ENCODE measurements at regions not wholly inside any gene's neighbourhood (a gene's known extent, or its start where the extent isn't known, plus 50 kb on each side); places are given as distances from the start of the nearest gene placed in this dataset.
A peak's percentile ranks its signal among the peaks of the same experiment; 100 is the strongest.

GRCh38 chr13:84574851-84575250, 692.6 kb upstream of the SLITRK1 start:
- H3K27me3 Mint-ChIP-seq, result no peaks in the 10 kb centered on the region
- no peak for DNase-seq
- ATAC-seq (replicated peaks), result no peak
- H3K36me3 Mint-ChIP-seq, result no peaks in the 10 kb centered on the region
- no peaks in the 10 kb centered on the region for H3K4me1 Mint-ChIP-seq
- H3K27ac Mint-ChIP-seq, result no peak overlapping the region
- H3K9me3 Mint-ChIP-seq, result no peaks in the 10 kb centered on the region
- H3K4me3 Mint-ChIP-seq, result no peak overlapping the region

- Mint-ChIP-seq H3K4me1 (peaks cover 0 to 3% of the 10 kb centered on the region in 2 donors), H3K27me3 (no peaks in the 10 kb centered on the region), H3K4me3 (no peak overlapping the region), H3K36me3 (no peaks in the 10 kb centered on the region), H3K9me3 (no peaks in the 10 kb centered on the region), H3K27ac (no peak overlapping the region)
- DNase-seq, result no peak
- no peak for ATAC-seq (replicated peaks)
Measured at GRCh38 chr13:84571264-84571663, 689.0 kb upstream of the SLITRK1 start.

GRCh38 chr13:84570831-84571230, 688.6 kb upstream of the SLITRK1 start:
- Mint-ChIP-seq H3K27me3 (no peaks in the 10 kb centered on the region), H3K27ac (no peak overlapping the region), H3K9me3 (no peaks in the 10 kb centered on the region), H3K4me1 (peaks cover 0 to 3% of the 10 kb centered on the region in 2 donors), H3K36me3 (no peaks in the 10 kb centered on the region), H3K4me3 (no peak overlapping the region)
- DNase-seq (no peak), ATAC-seq (replicated peaks) (no peak)

GRCh38 chr13:84569366-84569765, 687.1 kb upstream of the SLITRK1 start:
- Mint-ChIP-seq H3K27me3 (no peaks in the 10 kb centered on the region), H3K27ac (no peak overlapping the region), H3K36me3 (no peaks in the 10 kb centered on the region), H3K9me3 (no peaks in the 10 kb centered on the region), H3K4me3 (no peak overlapping the region), H3K4me1 (peaks cover 0 to 3% of the 10 kb centered on the region in 2 donors)
- no peak for ATAC-seq (replicated peaks)
- no peak for DNase-seq

- Mint-ChIP-seq H3K9me3 (no peaks in the 10 kb centered on the region), H3K4me1 (peaks cover 0 to 3% of the 10 kb centered on the region in 2 donors), H3K27me3 (no peaks in the 10 kb centered on the region), H3K4me3 (no peak overlapping the region), H3K36me3 (no peaks in the 10 kb centered on the region), H3K27ac (no peak overlapping the region)
- ATAC-seq (replicated peaks) (no peak), DNase-seq (no peak)
Measured at GRCh38 chr13:84567848-84568247, 685.6 kb upstream of the SLITRK1 start.

GRCh38 chr13:84566780-84567179, 684.5 kb upstream of the SLITRK1 start:
- ATAC-seq (replicated peaks), result no peak
- Mint-ChIP-seq H3K27me3 (no peaks in the 10 kb centered on the region), H3K4me3 (no peak overlapping the region), H3K36me3 (no peaks in the 10 kb centered on the region), H3K27ac (no peak overlapping the region), H3K4me1 (peaks cover 0 to 3% of the 10 kb centered on the region in 2 donors), H3K9me3 (no peaks in the 10 kb centered on the region)
- DNase-seq, result no peak

- ATAC-seq (replicated peaks), result no peak
- Mint-ChIP-seq H3K4me3 (no peak overlapping the region), H3K9me3 (peaks cover 2 to 5% of the 10 kb centered on the region in 2 donors), H3K36me3 (no peaks in the 10 kb centered on the region), H3K27me3 (no peaks in the 10 kb centered on the region), H3K27ac (no peak overlapping the region), H3K4me1 (peaks cover 0 to 3% of the 10 kb centered on the region in 2 donors)
- DNase-seq, result no peak
Measured at GRCh38 chr13:84563611-84564010, 681.3 kb upstream of the SLITRK1 start.

GRCh38 chr13:84553227-84553626, 671.0 kb upstream of the SLITRK1 start:
- H3K4me1 Mint-ChIP-seq, result no peaks in the 10 kb centered on the region

GRCh38 chr13:84543962-84544361, 661.7 kb upstream of the SLITRK1 start:
- H3K36me3 Mint-ChIP-seq, result no peaks in the 10 kb centered on the region

More at GRCh38 chr13:84553227-84553626, 671.0 kb upstream of the SLITRK1 start:
- ATAC-seq (replicated peaks) (no peak), DNase-seq (no peak)
- no peak overlapping the region for H3K4me3 Mint-ChIP-seq
- no peaks in the 10 kb centered on the region for H3K36me3 Mint-ChIP-seq
- no peak overlapping the region for H3K27ac Mint-ChIP-seq
- no peaks in the 10 kb centered on the region for H3K27me3 Mint-ChIP-seq
- peaks cover 4 to 7% of the 10 kb centered on the region in 2 donors for H3K9me3 Mint-ChIP-seq

GRCh38 chr13:84542348-84542747, 660.1 kb upstream of the SLITRK1 start:
- Mint-ChIP-seq H3K9me3 (no peaks in the 10 kb centered on the region), H3K27me3 (no peaks in the 10 kb centered on the region), H3K27ac (no peak overlapping the region), H3K4me3 (no peak overlapping the region), H3K36me3 (no peaks in the 10 kb centered on the region), H3K4me1 (no peaks in the 10 kb centered on the region)
- DNase-seq, result no peak
- ATAC-seq (replicated peaks), result no peak

More at GRCh38 chr13:84543962-84544361, 661.7 kb upstream of the SLITRK1 start:
- ATAC-seq (replicated peaks) (no peak), DNase-seq (no peak)
- no peak overlapping the region for H3K27ac Mint-ChIP-seq
- H3K4me1 Mint-ChIP-seq, result no peaks in the 10 kb centered on the region
- no peaks in the 10 kb centered on the region for H3K27me3 Mint-ChIP-seq
- H3K4me3 Mint-ChIP-seq, result no peak overlapping the region
- H3K9me3 Mint-ChIP-seq, result no peaks in the 10 kb centered on the region

- Mint-ChIP-seq H3K4me3 (no peak overlapping the region), H3K27ac (no peak overlapping the region), H3K9me3 (no peaks in the 10 kb centered on the region), H3K27me3 (no peaks in the 10 kb centered on the region), H3K36me3 (no peaks in the 10 kb centered on the region), H3K4me1 (no peaks in the 10 kb centered on the region)
- DNase-seq, result no peak
- no peak for ATAC-seq (replicated peaks)
Measured at GRCh38 chr13:84536906-84537305, 654.6 kb upstream of the SLITRK1 start.

- no peak overlapping the region for H3K27ac Mint-ChIP-seq
- H3K9me3 Mint-ChIP-seq, result peaks cover 0 to 6% of the 10 kb centered on the region in 2 donors
- no peak for DNase-seq
- no peaks in the 10 kb centered on the region for H3K27me3 Mint-ChIP-seq
- no peaks in the 10 kb centered on the region for H3K36me3 Mint-ChIP-seq
- peak in 1 of 2 donors; percentile 23 for ATAC-seq (replicated peaks)
- no peaks in the 10 kb centered on the region for H3K4me1 Mint-ChIP-seq
- no peak overlapping the region for H3K4me3 Mint-ChIP-seq
Measured at GRCh38 chr13:84528408-84529070, 646.3 kb upstream of the SLITRK1 start.

- Mint-ChIP-seq H3K27ac (no peak overlapping the region), H3K27me3 (no peaks in the 10 kb centered on the region), H3K36me3 (no peaks in the 10 kb centered on the region), H3K4me3 (no peak overlapping the region), H3K9me3 (peaks cover 0 to 6% of the 10 kb centered on the region in 2 donors), H3K4me1 (no peaks in the 10 kb centered on the region)
- no peak for DNase-seq
- ATAC-seq (replicated peaks), result no peak
Measured at GRCh38 chr13:84525865-84526264, 643.6 kb upstream of the SLITRK1 start.

GRCh38 chr13:84524586-84524985, 642.3 kb upstream of the SLITRK1 start:
- no peaks in the 10 kb centered on the region for H3K36me3 Mint-ChIP-seq

GRCh38 chr13:84500016-84500415, 617.7 kb upstream of the SLITRK1 start:
- no peaks in the 10 kb centered on the region for H3K36me3 Mint-ChIP-seq
- ATAC-seq (replicated peaks) (no peak), DNase-seq (no peak)
- no peaks in the 10 kb centered on the region for H3K27me3 Mint-ChIP-seq
- H3K27ac Mint-ChIP-seq, result no peak overlapping the region
- peaks cover 1 to 9% of the 10 kb centered on the region in 2 donors for H3K9me3 Mint-ChIP-seq
- H3K4me1 Mint-ChIP-seq, result no peaks in the 10 kb centered on the region
- no peak overlapping the region for H3K4me3 Mint-ChIP-seq

More at GRCh38 chr13:84524586-84524985, 642.3 kb upstream of the SLITRK1 start:
- no peaks in the 10 kb centered on the region for H3K27me3 Mint-ChIP-seq
- H3K9me3 Mint-ChIP-seq, result peaks cover 0 to 6% of the 10 kb centered on the region in 2 donors
- no peaks in the 10 kb centered on the region for H3K4me1 Mint-ChIP-seq
- ATAC-seq (replicated peaks) (no peak), DNase-seq (no peak)
- no peak overlapping the region for H3K27ac Mint-ChIP-seq
- H3K4me3 Mint-ChIP-seq, result no peak overlapping the region

Measured in stimulated activated naive B cell treated with anti-CD40 and anti-IgM and Interleukin-4, amounts not matched to agents 10 μg/mL and 1 μg/mL and 100 μg/mL, for 72 hours (primary cell).